ENCODE measurements at regions not wholly inside any gene's neighbourhood (a gene's known extent, or its start where the extent isn't known, plus 50 kb on each side); places are given as distances from the start of the nearest gene placed in this dataset.
A peak's percentile ranks its signal among the peaks of the same experiment; 100 is the strongest.

DNA sequence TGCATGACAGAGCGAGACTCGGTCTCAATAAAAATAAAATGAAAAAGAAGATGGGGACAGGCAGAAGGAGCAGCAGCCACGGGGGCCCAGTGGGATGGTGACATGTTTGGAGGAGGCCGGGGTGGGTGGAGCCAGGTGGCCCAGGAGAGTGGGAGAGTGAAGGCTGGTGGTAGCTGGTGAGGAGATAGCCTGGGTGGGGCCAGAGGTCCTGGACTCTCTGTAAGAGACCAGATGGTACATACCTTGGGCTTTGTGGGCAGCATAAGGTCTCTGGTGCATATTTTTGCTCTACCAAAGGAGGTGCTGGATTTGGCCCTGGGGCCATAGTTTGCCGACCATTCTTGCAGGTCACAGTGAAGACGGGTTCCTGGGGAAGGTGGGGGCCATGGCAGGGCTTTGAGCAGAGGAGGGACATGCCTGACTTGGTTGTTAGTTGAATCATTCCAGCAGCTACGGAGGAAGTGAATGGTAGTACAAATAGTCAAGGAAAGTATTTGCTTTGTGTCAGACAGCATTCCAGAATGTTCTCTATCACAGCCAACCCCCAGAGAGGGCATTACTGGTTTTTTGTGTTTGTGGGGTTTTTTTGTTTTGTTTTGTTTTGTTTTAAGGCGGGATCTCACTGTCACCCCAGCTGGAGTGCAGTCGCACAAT, 69.1 kb downstream of the ARHGEF18 start:
- H3K4me1 ChIP-seq (ENCODE audit: control insufficient read depth, insufficient read depth, low read length) = peaks cover 5% of the 10 kb centered on the region; the same call in 1 of the 2 replicates
- no TSS peak for BruUV-seq (replicated peaks)
- CTCF ChIA-PET = no interaction called here
- H3K36me3 ChIP-seq (ENCODE audit: control insufficient read depth, insufficient read depth, low read length) = no peaks in the 10 kb centered on the region
- H3K9me3 ChIP-seq (ENCODE audit: control insufficient read depth, insufficient read depth, low read depth, low read length) = no peaks in the 10 kb centered on the region
- H3K27ac ChIP-seq (ENCODE audit: low read length) = no peak overlapping the region
- intact Hi-C loops (cut with micrococcal nuclease; ENCODE audit: unreplicated experiment) (no loop called here), in situ Hi-C loops (cut with HindIII; ENCODE audit: low pct_unique_long_range_greater_than_20kb, low sequenced_read_pairs) (no loop called here)
- 0 out of 2 replicates have a peak, but pooled peaks have one; percentile 42 for ATAC-seq
- H3K27me3 ChIP-seq (ENCODE audit: control insufficient read depth, insufficient read depth, low read length) = no peaks in the 10 kb centered on the region
- TF ChIP-seq, protein P1, sequence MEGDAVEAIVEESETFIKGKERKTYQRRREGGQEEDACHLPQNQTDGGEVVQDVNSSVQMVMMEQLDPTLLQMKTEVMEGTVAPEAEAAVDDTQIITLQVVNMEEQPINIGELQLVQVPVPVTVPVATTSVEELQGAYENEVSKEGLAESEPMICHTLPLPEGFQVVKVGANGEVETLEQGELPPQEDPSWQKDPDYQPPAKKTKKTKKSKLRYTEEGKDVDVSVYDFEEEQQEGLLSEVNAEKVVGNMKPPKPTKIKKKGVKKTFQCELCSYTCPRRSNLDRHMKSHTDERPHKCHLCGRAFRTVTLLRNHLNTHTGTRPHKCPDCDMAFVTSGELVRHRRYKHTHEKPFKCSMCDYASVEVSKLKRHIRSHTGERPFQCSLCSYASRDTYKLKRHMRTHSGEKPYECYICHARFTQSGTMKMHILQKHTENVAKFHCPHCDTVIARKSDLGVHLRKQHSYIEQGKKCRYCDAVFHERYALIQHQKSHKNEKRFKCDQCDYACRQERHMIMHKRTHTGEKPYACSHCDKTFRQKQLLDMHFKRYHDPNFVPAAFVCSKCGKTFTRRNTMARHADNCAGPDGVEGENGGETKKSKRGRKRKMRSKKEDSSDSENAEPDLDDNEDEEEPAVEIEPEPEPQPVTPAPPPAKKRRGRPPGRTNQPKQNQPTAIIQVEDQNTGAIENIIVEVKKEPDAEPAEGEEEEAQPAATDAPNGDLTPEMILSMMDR (IDR thresholded peaks at IDR 0.05) = no peak
- TF ChIP-seq, protein P2, sequence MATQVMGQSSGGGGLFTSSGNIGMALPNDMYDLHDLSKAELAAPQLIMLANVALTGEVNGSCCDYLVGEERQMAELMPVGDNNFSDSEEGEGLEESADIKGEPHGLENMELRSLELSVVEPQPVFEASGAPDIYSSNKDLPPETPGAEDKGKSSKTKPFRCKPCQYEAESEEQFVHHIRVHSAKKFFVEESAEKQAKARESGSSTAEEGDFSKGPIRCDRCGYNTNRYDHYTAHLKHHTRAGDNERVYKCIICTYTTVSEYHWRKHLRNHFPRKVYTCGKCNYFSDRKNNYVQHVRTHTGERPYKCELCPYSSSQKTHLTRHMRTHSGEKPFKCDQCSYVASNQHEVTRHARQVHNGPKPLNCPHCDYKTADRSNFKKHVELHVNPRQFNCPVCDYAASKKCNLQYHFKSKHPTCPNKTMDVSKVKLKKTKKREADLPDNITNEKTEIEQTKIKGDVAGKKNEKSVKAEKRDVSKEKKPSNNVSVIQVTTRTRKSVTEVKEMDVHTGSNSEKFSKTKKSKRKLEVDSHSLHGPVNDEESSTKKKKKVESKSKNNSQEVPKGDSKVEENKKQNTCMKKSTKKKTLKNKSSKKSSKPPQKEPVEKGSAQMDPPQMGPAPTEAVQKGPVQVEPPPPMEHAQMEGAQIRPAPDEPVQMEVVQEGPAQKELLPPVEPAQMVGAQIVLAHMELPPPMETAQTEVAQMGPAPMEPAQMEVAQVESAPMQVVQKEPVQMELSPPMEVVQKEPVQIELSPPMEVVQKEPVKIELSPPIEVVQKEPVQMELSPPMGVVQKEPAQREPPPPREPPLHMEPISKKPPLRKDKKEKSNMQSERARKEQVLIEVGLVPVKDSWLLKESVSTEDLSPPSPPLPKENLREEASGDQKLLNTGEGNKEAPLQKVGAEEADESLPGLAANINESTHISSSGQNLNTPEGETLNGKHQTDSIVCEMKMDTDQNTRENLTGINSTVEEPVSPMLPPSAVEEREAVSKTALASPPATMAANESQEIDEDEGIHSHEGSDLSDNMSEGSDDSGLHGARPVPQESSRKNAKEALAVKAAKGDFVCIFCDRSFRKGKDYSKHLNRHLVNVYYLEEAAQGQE (IDR thresholded peaks at IDR 0.05; ENCODE audit: insufficient read depth in 1 of 2, low read depth in 2 of 2, low read length in 1 of 2) = no peak
- no peak for TF ChIP-seq POLR2AphosphoS5 (IDR thresholded peaks at IDR 0.05; ENCODE audit: low read depth, low read length)
- no peak for TF ChIP-seq SIN3A (IDR thresholded peaks at IDR 0.05; ENCODE audit: borderline replicate concordance, insufficient read depth, low read depth, low read length)
- TF ChIP-seq TCF7L2 (IDR thresholded peaks at IDR 0.05; ENCODE audit: low read depth, low read length) = no peak
- POLR2A ChIA-PET = no interaction called here
- H3K4me3 ChIP-seq (ENCODE audit: low read depth in 2 of 2, low read length in 2 of 2) = no peak overlapping the region
- no peak for DNase-seq (ENCODE audit: low read depth, low spot score)

DNA sequence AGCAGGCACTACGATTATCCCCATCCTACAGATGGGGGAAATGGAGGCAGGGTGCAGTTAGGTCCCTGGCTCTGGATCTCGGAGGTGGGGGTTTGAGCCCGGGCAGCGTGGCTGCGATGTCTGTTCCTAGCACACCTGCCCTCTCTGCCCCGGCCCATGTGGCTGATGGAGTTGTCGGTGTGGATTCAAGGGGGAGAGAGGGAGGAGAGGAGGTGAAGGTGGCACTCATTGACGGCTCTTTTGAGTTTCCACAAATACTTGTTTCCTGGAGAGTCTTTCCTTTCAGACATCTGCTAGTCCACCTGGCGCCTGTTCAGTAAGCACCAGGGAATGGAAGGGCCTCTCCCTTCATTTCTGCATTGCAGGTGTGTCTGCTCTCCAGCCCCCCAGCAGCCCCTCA, 69.9 kb downstream of the ARHGEF18 start:
- H3K4me1 ChIP-seq (ENCODE audit: control insufficient read depth, insufficient read depth, low read length) = peaks cover 5% of the 10 kb centered on the region; the same call in 1 of the 2 replicates
- no peaks in the 10 kb centered on the region for H3K9me3 ChIP-seq (ENCODE audit: control insufficient read depth, insufficient read depth, low read depth, low read length)

More for the DNA sequence above, 69.9 kb downstream of the ARHGEF18 start:
- TF ChIP-seq, protein P1 (IDR thresholded peaks at IDR 0.05) = no peak
- TF ChIP-seq, protein P2 (IDR thresholded peaks at IDR 0.05; ENCODE audit: insufficient read depth in 1 of 2, low read depth in 2 of 2, low read length in 1 of 2) = no peak
- TF ChIP-seq SIN3A (IDR thresholded peaks at IDR 0.05; ENCODE audit: borderline replicate concordance, insufficient read depth, low read depth, low read length) = no peak
- ChIA-PET POLR2A (no interaction called here), CTCF (no interaction called here)
- H3K27ac ChIP-seq (ENCODE audit: low read length) = no peak overlapping the region
- in situ Hi-C loops (cut with HindIII; ENCODE audit: low pct_unique_long_range_greater_than_20kb, low sequenced_read_pairs) (no loop called here), intact Hi-C loops (cut with micrococcal nuclease; ENCODE audit: unreplicated experiment) (no loop called here)
- no peak for ATAC-seq
- no TSS peak for BruUV-seq (replicated peaks)
- no peak overlapping the region for H3K4me3 ChIP-seq (ENCODE audit: low read depth in 2 of 2, low read length in 2 of 2)
- no peaks in the 10 kb centered on the region for H3K36me3 ChIP-seq (ENCODE audit: control insufficient read depth, insufficient read depth, low read length)
- DNase-seq (ENCODE audit: low read depth, low spot score) = no peak
- no peaks in the 10 kb centered on the region for H3K27me3 ChIP-seq (ENCODE audit: control insufficient read depth, insufficient read depth, low read length)
